ENCODE measurements at regions not wholly inside any gene's neighbourhood (a gene's known extent, or its start where the extent isn't known, plus 50 kb on each side); places are given as distances from the start of the nearest gene placed in this dataset.
"Not testable (repeated sequence)": the region's sequence is repeated elsewhere in the genome, so short reads cannot be mapped to it uniquely, and the experiment has no call there.

- DNase-seq, result not testable (repeated sequence)
Observed at GRCh38 chr15:96151749-96152148, 178.8 kb upstream of the NR2F2 start.

DNA sequence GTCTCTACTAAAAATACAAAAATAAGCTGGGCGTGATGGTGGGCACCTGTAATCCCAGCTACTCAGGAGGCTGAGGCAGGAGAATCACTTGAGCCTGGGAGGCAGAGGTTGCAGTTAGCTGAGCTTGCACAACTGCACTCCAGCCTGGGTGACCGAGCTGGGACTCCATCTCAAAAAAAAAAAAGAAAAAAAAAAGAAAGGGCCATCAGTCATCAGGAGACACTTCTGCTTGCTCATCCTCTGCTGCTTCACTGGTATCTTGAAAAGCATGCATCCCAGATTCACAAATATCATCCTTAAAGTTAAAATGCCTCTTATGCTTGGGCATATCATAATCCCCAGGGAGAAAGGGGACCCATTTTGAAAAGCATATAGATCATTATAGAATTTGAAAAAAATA, 176.6 kb upstream of the NR2F2 start:
- no peak for DNase-seq

- no peak for DNase-seq
Observed at GRCh38 chr15:96158938-96159337, 171.6 kb upstream of the NR2F2 start.

DNA sequence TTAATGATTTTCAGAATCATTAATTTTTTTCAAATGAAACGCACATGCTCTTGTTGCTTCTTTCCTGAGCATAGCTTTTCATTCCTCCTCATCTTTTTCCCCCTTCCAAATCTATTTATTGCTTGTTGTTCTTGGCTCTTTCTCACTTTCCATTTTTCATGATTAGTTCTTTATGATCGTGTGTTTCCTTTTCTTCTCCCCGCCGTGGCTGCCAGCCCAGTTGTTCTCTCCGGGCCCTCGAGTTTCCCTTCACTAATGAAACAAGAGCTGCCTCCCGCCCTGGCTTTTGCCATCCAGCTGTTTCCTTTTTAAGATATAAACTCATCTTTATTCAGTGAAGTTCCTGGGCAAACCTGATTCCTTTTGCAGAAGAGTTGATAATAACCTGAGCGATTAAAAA, 170.2 kb upstream of the NR2F2 start:
- no peak for DNase-seq

GRCh38 chr15:96160800-96161199, 169.7 kb upstream of the NR2F2 start:
- no peak for DNase-seq

DNA sequence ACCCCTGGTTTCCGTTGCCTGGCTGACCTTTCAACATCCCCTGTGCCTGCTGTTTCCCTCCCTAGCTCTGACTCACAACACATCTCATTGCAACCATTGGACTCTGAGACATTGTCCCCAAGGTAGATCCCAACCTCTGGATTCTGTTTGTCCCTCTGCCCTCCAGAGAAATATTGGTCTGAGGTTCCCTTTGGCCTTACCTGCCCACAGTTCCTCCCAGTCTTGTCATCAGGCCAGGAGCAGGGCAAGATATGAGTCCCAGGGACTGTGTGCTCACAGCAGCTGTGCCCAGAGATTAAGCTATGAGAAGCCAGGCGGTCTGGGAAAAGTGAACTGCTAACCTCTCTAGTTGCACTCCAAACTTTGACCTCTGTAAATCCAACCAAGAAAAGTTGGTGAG, 168.2 kb upstream of the NR2F2 start:
- no peak for DNase-seq

DNA sequence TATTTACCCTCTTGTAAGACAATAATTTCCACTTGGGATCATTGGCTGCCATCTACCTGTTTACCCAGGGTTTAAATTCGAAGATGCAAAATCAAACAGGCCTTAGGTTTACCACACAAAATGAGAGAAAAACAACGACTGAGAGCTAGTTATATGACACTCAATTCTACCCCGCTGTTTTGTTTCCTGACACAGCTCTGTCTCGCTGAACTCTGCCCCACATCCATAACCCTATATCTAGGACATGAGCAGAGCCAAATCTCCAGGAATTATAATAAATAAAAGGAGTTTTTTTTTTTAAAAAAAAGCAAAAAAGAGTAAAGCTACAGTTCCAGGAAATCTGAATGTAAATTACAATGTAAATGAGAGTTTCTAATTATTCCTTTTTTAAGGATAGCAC, 165.4 kb upstream of the NR2F2 start:
- DNase-seq, result no peak

- DNase-seq, result no peak
Observed at GRCh38 chr15:96165775-96166174, 164.7 kb upstream of the NR2F2 start.

DNA sequence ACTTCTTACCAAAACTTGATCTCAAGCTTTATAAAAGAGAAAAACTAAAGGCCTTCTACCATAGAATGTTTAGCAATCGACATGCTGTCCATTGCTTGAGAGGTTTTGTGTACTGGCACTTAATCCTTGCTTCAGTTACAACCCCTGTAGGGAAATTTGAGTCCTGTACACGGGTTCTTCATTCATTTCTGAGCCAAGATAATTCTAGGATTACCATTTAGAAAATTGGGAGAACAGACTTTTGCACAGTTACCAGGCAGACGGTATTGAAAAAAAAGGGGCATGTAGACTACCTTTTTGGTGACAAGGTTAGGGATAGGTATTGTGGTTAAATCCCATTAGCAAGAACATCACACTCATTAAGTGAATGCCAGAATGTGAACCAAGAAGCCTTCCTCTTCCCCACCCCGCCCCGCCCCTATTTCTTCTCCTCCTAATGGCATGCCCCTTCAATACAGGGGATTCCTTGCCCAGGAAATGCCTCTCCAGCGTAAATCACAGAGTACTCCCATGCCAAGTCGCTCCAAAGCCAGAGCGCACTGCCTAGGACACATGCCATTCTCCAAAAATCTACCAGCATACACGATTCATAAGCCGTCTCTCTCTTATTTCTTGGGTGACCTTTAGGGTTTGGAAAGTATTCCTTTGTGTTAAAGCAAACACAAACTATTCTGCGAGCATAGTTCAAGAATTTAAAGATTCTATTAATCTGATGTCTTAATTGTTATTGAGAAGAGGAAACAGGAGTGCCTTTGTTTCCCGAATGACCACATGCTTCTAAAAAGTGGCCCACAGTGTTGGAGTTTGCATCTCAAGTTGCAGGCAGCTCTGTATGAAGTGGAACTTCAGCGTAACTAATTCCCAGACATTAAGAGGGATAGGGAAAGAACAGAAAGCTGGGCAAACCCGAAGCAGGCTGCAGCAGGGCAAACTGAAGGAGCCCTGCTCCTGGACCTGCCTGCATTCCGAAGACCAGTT, 164.0 kb upstream of the NR2F2 start:
- no peak for DNase-seq

DNA sequence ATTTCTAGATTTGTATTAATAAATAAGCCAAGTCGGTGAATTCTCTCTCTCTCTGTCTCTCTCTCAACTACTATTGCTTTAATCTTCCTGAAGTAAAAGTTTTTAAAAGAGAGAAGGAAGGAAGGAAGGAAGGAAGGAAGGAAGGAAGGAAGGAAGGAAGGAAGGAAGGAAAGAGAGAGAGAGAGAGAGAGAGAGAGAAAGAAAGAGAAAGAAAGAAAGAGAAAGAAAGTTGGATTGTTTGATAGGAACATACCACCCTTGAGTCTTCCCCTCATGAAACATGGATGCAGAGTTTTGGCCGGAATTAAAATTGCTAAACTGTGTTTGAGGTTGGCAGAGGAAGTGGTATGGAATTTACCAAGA, 159.9 kb upstream of the NR2F2 start:
- DNase-seq, result not testable (repeated sequence)

DNA sequence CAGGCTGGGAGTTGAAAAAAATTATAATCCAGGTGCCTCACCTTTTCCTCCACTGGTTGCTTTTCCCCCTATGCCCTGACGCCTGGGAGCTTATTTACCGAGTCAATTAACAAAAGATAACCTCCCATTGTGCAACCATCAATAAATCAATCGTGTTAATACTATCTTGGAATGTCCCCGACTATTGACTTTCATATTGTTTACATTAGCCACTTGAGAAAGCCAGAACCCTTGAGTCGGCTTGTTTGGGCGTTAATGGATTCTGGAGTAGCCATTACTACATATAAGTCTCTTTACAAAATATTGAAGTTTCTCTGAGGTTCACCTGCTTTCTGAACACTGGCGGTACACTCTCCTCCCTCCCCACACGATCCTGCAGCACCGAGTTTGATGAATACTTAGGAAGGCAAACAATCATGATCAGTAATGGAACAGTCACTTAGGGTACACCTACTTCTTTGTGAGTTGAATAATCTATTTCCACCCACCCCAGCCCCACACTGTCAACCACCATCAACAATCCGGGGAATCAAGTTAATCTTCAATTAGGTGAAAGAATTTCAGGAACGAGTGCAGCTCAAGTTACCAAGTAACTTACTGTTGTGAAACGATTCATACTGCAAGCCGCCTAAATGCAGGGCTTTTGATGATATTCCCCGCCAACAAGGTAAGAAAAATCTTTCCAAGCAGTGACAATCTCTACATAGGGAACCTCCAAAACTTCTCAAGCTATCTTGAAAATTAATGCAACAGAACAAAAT, 159.3 kb upstream of the NR2F2 start:
- peak in 11 of 56 donors; percentile 0 to 47 (median 8) for DNase-seq

- DNase-seq, result no peak
Observed at GRCh38 chr15:96171853-96172296, 158.6 kb upstream of the NR2F2 start.

DNA sequence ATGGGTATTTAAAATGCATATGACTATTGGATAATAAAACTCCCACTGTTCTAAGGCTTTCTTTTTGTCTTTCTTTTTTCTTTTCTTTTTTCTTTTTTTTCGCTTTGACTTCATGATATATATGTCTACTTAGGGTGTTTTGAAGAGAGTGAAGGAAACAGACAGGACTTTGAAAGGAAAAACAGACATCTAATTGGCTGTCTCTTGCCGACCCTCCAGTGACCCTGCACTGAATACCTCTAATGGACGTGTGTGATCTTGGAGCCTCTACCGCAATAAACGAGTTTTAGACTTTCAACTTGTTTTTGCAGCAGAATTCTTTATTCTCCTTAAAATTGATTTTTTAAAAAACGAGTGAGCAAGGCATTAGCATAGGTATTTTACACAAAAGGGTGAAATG, 158.1 kb upstream of the NR2F2 start:
- no peak for DNase-seq

DNA sequence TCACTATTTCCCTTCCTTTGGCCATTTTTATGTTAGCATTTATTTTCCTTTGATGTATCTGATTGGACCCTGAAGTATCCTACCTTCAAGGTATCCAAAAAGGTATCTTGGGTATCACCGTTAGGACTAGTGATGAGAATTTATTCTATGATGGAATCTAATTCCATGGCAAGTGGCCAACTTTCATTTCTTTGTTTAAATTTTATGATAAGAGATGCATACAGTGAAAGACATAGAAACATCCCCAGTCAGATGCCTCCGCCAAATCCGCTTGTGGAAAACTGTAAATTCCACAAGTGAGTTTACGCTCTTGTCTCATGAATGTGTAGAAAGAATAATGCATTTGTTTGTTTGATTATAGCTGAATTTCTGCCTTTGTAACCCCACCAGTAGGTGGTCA, 153.7 kb upstream of the NR2F2 start:
- no peak for DNase-seq

DNA sequence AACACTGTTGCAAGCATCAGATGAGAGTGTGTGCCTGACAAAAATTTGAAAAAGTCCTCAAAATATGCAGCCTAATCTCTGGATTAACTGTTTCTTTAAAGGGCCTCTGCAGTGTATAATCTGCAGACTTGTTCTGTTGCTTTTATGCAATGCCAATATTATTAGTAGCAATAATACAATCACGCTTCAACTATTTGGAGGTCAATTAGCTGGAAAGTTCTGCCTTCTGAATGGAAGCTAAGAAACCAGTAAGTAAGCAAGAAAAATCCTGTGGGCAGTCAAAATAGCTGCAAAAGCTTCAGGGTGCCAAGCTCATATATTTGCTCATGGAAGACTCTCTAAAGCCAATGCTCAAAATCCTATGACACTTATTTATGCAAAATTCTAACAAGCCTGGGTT, 153.2 kb upstream of the NR2F2 start:
- DNase-seq, result no peak

GRCh38 chr15:96180087-96180748, 150.3 kb upstream of the NR2F2 start:
- DNase-seq, result no peak

GRCh38 chr15:96181217-96181616, 149.3 kb upstream of the NR2F2 start:
- DNase-seq, result no peak

GRCh38 chr15:96181873-96182301, 148.6 kb upstream of the NR2F2 start:
- no peak for DNase-seq

DNA sequence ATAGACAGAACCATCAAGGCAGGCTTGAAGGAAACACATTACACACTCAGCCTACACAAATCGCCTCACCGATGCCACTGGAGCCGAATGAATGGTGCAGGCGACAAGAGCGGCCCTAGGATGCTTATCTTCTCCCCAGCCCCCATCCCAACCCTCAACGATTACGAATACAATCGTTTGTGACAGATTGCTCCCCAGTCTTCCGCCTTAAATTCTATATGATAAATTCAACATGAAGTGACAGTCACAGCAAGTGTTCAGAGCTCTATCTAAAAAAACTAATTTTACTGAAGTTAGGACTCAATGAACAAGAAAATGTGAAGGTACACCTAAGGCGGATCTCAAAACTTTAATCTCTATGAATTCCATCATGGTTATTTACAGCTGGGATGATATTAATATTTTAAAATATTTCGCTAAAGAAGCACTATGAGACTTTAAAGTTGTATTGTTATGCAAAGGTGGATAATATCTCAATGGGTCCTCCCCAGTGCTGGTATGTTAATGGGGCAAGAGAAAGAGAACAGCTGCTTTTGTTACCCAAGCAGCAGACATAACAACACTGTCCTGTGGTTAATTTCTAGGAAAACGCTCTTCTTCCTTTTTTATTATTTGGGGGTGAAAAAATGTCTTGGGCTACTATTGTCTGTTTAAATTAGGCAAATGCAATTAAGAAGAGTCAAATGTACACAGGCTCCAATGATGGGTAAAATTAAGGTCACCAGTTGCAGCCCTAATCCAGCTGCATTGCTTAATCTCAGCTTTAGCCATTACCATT, 147.6 kb upstream of the NR2F2 start:
- DNase-seq, result no peak

- DNase-seq, result no peak
Observed at GRCh38 chr15:96183514-96183850, 147.0 kb upstream of the NR2F2 start.

- no peak for DNase-seq
Observed at GRCh38 chr15:96183867-96184266, 146.6 kb upstream of the NR2F2 start.
